ENCODE measurements at regions not wholly inside any gene's neighbourhood (a gene's known extent, or its start where the extent isn't known, plus 50 kb on each side); places are given as distances from the start of the nearest gene placed in this dataset.

GRCh38 chrX:46263494-46263893 is 281.7 kb downstream of the ZNF674 start:
- TF ChIP-seq CTCF (IDR thresholded peaks at IDR 0.05; ENCODE audit: insufficient read depth, low read depth, low read length), result no peak
- no peak for DNase-seq (ENCODE audit: low read depth)
- H3K4me3 ChIP-seq (ENCODE audit: low read depth, low read length), result no peak overlapping the region

GRCh38 chrX:46262304-46262703 is 282.9 kb downstream of the ZNF674 start:
- DNase-seq (ENCODE audit: low read depth), result no peak
- no peak for TF ChIP-seq CTCF (IDR thresholded peaks at IDR 0.05; ENCODE audit: insufficient read depth, low read depth, low read length)
- no peak overlapping the region for H3K4me3 ChIP-seq (ENCODE audit: low read depth, low read length)

- H3K4me3 ChIP-seq (ENCODE audit: low read depth, low read length), result no peak overlapping the region
- no peak for DNase-seq (ENCODE audit: low read depth)
- no peak for TF ChIP-seq CTCF (IDR thresholded peaks at IDR 0.05; ENCODE audit: insufficient read depth, low read depth, low read length)
Measured at GRCh38 chrX:46260499-46260898, 284.7 kb downstream of the ZNF674 start.

GRCh38 chrX:46258356-46258755 is 286.9 kb downstream of the ZNF674 start:
- TF ChIP-seq CTCF (IDR thresholded peaks at IDR 0.05; ENCODE audit: insufficient read depth, low read depth, low read length), result no peak
- no peak for DNase-seq (ENCODE audit: low read depth)
- no peak overlapping the region for H3K4me3 ChIP-seq (ENCODE audit: low read depth, low read length)

- no peak for TF ChIP-seq CTCF (IDR thresholded peaks at IDR 0.05; ENCODE audit: insufficient read depth, low read depth, low read length)
- DNase-seq (ENCODE audit: low read depth), result no peak
- no peak overlapping the region for H3K4me3 ChIP-seq (ENCODE audit: low read depth, low read length)
Measured at GRCh38 chrX:46257451-46257879, 287.8 kb downstream of the ZNF674 start.

- TF ChIP-seq CTCF (IDR thresholded peaks at IDR 0.05; ENCODE audit: insufficient read depth, low read depth, low read length), result no peak
- DNase-seq (ENCODE audit: low read depth), result no peak
- H3K4me3 ChIP-seq (ENCODE audit: low read depth, low read length), result no peak overlapping the region
Measured at GRCh38 chrX:46256875-46257274, 288.3 kb downstream of the ZNF674 start.

- no peak for TF ChIP-seq CTCF (IDR thresholded peaks at IDR 0.05; ENCODE audit: insufficient read depth, low read depth, low read length)
- peak; percentile 19 for DNase-seq (ENCODE audit: low read depth)
- H3K4me3 ChIP-seq (ENCODE audit: low read depth, low read length), result no peak overlapping the region
Measured at GRCh38 chrX:46255046-46255445, 290.2 kb downstream of the ZNF674 start.
